ENCODE measurements at regions not wholly inside any gene's neighbourhood (a gene's known extent, or its start where the extent isn't known, plus 50 kb on each side); places are given as distances from the start of the nearest gene placed in this dataset.

- Histone ChIP-seq H3K23ac (ENCODE audit: low read length in 2 of 2) (no peak overlapping the region), H3K14ac (ENCODE audit: low read length in 2 of 2) (no peak overlapping the region), H3K9me3 (ENCODE audit: control insufficient read depth, low read length) (no peaks in the 10 kb centered on the region), H3K27ac (ENCODE audit: low read length, poor library complexity, severe bottlenecking) (peak overlapping the region; percentile 71), H2AFZ (ENCODE audit: low read depth, low read length) (no peak overlapping the region), H2BK15ac (ENCODE audit: low read depth, poor library complexity, severe bottlenecking) (no peak overlapping the region), H2AK5ac (ENCODE audit: low read length, severe bottlenecking) (no peak overlapping the region), H3K4ac (ENCODE audit: low read depth in 1 of 2, low read length in 2 of 2) (peak overlapping the region in 1 of 2 experiments; percentile 51), H3K9ac (ENCODE audit: low read length) (peak overlapping the region; percentile 15), H3K79me1 (replicated peaks; ENCODE audit: low read length, poor library complexity, severe bottlenecking) (no peaks in the 10 kb centered on the region), H3K4me2 (ENCODE audit: low read length, poor library complexity, severe bottlenecking) (peak overlapping the region; percentile 47), H4K8ac (ENCODE audit: low read length) (no peak overlapping the region), H4K91ac (ENCODE audit: low read length) (no peak overlapping the region), H3K4me1 (ENCODE audit: control insufficient read depth, insufficient read depth, low read depth, low read length) (no peaks in the 10 kb centered on the region), H3K27me3 (ENCODE audit: control insufficient read depth in 1 of 2, insufficient read depth in 1 of 2, low read length in 2 of 2) (no peaks in the 10 kb centered on the region), H3K36me3 (ENCODE audit: control insufficient read depth in 1 of 2, insufficient read depth in 2 of 2, low read depth in 1 of 2, low read length in 2 of 2) (no peaks in the 10 kb centered on the region), H2BK12ac (ENCODE audit: low read length in 2 of 2) (no peak overlapping the region), H2BK5ac (ENCODE audit: low read depth, low read length, poor library complexity, severe bottlenecking) (no peak overlapping the region), H3K4me3 (ENCODE audit: insufficient read depth in 1 of 2, low read depth in 1 of 2, low read length in 2 of 2) (peak overlapping the region in 1 of 2 experiments; percentile 11), H2BK120ac (ENCODE audit: low read depth, low read length) (no peak overlapping the region), H3K18ac (ENCODE audit: low read depth in 1 of 2, low read length in 2 of 2) (no peak overlapping the region)
- WGBS, result 77% methylated on average over 6 of the region's 7 CpGs
- DNase-seq, result no peak
Observed at GRCh38 chr6:113137426-113137825, 719.7 kb upstream of the MARCKS start.

- no peak overlapping the region for H3K27ac ChIP-seq (ENCODE audit: low read length, poor library complexity, severe bottlenecking)
- no peak overlapping the region for H2AK5ac ChIP-seq (ENCODE audit: low read length, severe bottlenecking)
- H2BK12ac ChIP-seq (ENCODE audit: low read length in 2 of 2), result no peak overlapping the region
- no peak overlapping the region for H2BK120ac ChIP-seq (ENCODE audit: low read depth, low read length)
- no peaks in the 10 kb centered on the region for H3K36me3 ChIP-seq (ENCODE audit: control insufficient read depth in 1 of 2, insufficient read depth in 2 of 2, low read depth in 1 of 2, low read length in 2 of 2)
- no peak overlapping the region for H3K9ac ChIP-seq (ENCODE audit: low read length)
- H4K8ac ChIP-seq (ENCODE audit: low read length), result no peak overlapping the region
- H3K4me1 ChIP-seq (ENCODE audit: control insufficient read depth, insufficient read depth, low read depth, low read length), result no peaks in the 10 kb centered on the region
- H2BK5ac ChIP-seq (ENCODE audit: low read depth, low read length, poor library complexity, severe bottlenecking), result no peak overlapping the region
- H3K79me1 ChIP-seq (replicated peaks; ENCODE audit: low read length, poor library complexity, severe bottlenecking), result no peaks in the 10 kb centered on the region
- no peak for DNase-seq
- H3K4me3 ChIP-seq (ENCODE audit: insufficient read depth in 1 of 2, low read depth in 1 of 2, low read length in 2 of 2), result no peak overlapping the region
- no peak overlapping the region for H2BK15ac ChIP-seq (ENCODE audit: low read depth, poor library complexity, severe bottlenecking)
- H3K14ac ChIP-seq (ENCODE audit: low read length in 2 of 2), result no peak overlapping the region
- no peaks in the 10 kb centered on the region for H3K27me3 ChIP-seq (ENCODE audit: control insufficient read depth in 1 of 2, insufficient read depth in 1 of 2, low read length in 2 of 2)
- H3K4ac ChIP-seq (ENCODE audit: low read depth in 1 of 2, low read length in 2 of 2), result no peak overlapping the region
- H3K9me3 ChIP-seq (ENCODE audit: control insufficient read depth, low read length), result no peaks in the 10 kb centered on the region
- WGBS, result 98% methylated on average over 2 of the region's 2 CpGs
- no peak overlapping the region for H4K91ac ChIP-seq (ENCODE audit: low read length)
- no peak overlapping the region for H3K18ac ChIP-seq (ENCODE audit: low read depth in 1 of 2, low read length in 2 of 2)
- no peak overlapping the region for H3K23ac ChIP-seq (ENCODE audit: low read length in 2 of 2)
- no peak overlapping the region for H3K4me2 ChIP-seq (ENCODE audit: low read length, poor library complexity, severe bottlenecking)
- no peak overlapping the region for H2AFZ ChIP-seq (ENCODE audit: low read depth, low read length)
Observed at GRCh38 chr6:113140721-113141120, 716.4 kb upstream of the MARCKS start.

- H3K18ac ChIP-seq (ENCODE audit: low read depth in 1 of 2, low read length in 2 of 2), result no peak overlapping the region
- no peak overlapping the region for H3K23ac ChIP-seq (ENCODE audit: low read length in 2 of 2)
- H3K36me3 ChIP-seq (ENCODE audit: control insufficient read depth in 1 of 2, insufficient read depth in 2 of 2, low read depth in 1 of 2, low read length in 2 of 2), result no peaks in the 10 kb centered on the region
- H3K14ac ChIP-seq (ENCODE audit: low read length in 2 of 2), result no peak overlapping the region
- H3K4me2 ChIP-seq (ENCODE audit: low read length, poor library complexity, severe bottlenecking), result no peak overlapping the region
- H3K4me1 ChIP-seq (ENCODE audit: control insufficient read depth, insufficient read depth, low read depth, low read length), result no peaks in the 10 kb centered on the region
- 74% methylated on average over 2 of the region's 2 CpGs for WGBS
- H3K9me3 ChIP-seq (ENCODE audit: control insufficient read depth, low read length), result no peaks in the 10 kb centered on the region
- H2AFZ ChIP-seq (ENCODE audit: low read depth, low read length), result no peak overlapping the region
- no peak overlapping the region for H2BK120ac ChIP-seq (ENCODE audit: low read depth, low read length)
- no peaks in the 10 kb centered on the region for H3K79me1 ChIP-seq (replicated peaks; ENCODE audit: low read length, poor library complexity, severe bottlenecking)
- no peaks in the 10 kb centered on the region for H3K27me3 ChIP-seq (ENCODE audit: control insufficient read depth in 1 of 2, insufficient read depth in 1 of 2, low read length in 2 of 2)
- no peak for DNase-seq
- no peak overlapping the region for H4K91ac ChIP-seq (ENCODE audit: low read length)
- no peak overlapping the region for H3K9ac ChIP-seq (ENCODE audit: low read length)
- no peak overlapping the region for H2BK12ac ChIP-seq (ENCODE audit: low read length in 2 of 2)
- H2AK5ac ChIP-seq (ENCODE audit: low read length, severe bottlenecking), result no peak overlapping the region
- H2BK5ac ChIP-seq (ENCODE audit: low read depth, low read length, poor library complexity, severe bottlenecking), result no peak overlapping the region
- no peak overlapping the region for H3K27ac ChIP-seq (ENCODE audit: low read length, poor library complexity, severe bottlenecking)
- H2BK15ac ChIP-seq (ENCODE audit: low read depth, poor library complexity, severe bottlenecking), result no peak overlapping the region
- H3K4ac ChIP-seq (ENCODE audit: low read depth in 1 of 2, low read length in 2 of 2), result no peak overlapping the region
- no peak overlapping the region for H3K4me3 ChIP-seq (ENCODE audit: insufficient read depth in 1 of 2, low read depth in 1 of 2, low read length in 2 of 2)
- no peak overlapping the region for H4K8ac ChIP-seq (ENCODE audit: low read length)
Observed at GRCh38 chr6:113141901-113142300, 715.2 kb upstream of the MARCKS start.

GRCh38 chr6:113142671-113143174 lies 714.4 kb upstream of the MARCKS start:
- Histone ChIP-seq H3K9ac (ENCODE audit: low read length) (no peak overlapping the region), H3K4me1 (ENCODE audit: control insufficient read depth, insufficient read depth, low read depth, low read length) (no peaks in the 10 kb centered on the region), H4K8ac (ENCODE audit: low read length) (no peak overlapping the region), H3K27me3 (ENCODE audit: control insufficient read depth in 1 of 2, insufficient read depth in 1 of 2, low read length in 2 of 2) (no peaks in the 10 kb centered on the region), H3K36me3 (ENCODE audit: control insufficient read depth in 1 of 2, insufficient read depth in 2 of 2, low read depth in 1 of 2, low read length in 2 of 2) (no peaks in the 10 kb centered on the region), H3K4ac (ENCODE audit: low read depth in 1 of 2, low read length in 2 of 2) (no peak overlapping the region), H3K23ac (ENCODE audit: low read length in 2 of 2) (no peak overlapping the region), H2AK5ac (ENCODE audit: low read length, severe bottlenecking) (no peak overlapping the region), H3K14ac (ENCODE audit: low read length in 2 of 2) (no peak overlapping the region), H2AFZ (ENCODE audit: low read depth, low read length) (no peak overlapping the region), H2BK15ac (ENCODE audit: low read depth, poor library complexity, severe bottlenecking) (no peak overlapping the region), H3K4me3 (ENCODE audit: insufficient read depth in 1 of 2, low read depth in 1 of 2, low read length in 2 of 2) (no peak overlapping the region), H2BK120ac (ENCODE audit: low read depth, low read length) (no peak overlapping the region), H4K91ac (ENCODE audit: low read length) (no peak overlapping the region), H3K79me1 (replicated peaks; ENCODE audit: low read length, poor library complexity, severe bottlenecking) (no peaks in the 10 kb centered on the region), H2BK5ac (ENCODE audit: low read depth, low read length, poor library complexity, severe bottlenecking) (no peak overlapping the region), H3K9me3 (ENCODE audit: control insufficient read depth, low read length) (no peaks in the 10 kb centered on the region), H3K27ac (ENCODE audit: low read length, poor library complexity, severe bottlenecking) (no peak overlapping the region), H3K18ac (ENCODE audit: low read depth in 1 of 2, low read length in 2 of 2) (no peak overlapping the region), H3K4me2 (ENCODE audit: low read length, poor library complexity, severe bottlenecking) (no peak overlapping the region), H2BK12ac (ENCODE audit: low read length in 2 of 2) (no peak overlapping the region)
- WGBS, result 97% methylated on average over 3 of the region's 5 CpGs
- no peak for DNase-seq

Data from mesenchymal stem cell (in vitro differentiated cells and primary cell).